Stimulated activated CD4-positive, alpha-beta T cell treated with anti-CD3 and anti-CD28 coated beads, Interleukin-15, amount 100 ng/mL, for 48 hours (primary cell): ENCODE measurements at regions not wholly inside any gene's neighbourhood (a gene's known extent, or its start where the extent isn't known, plus 50 kb on each side); places are given as distances from the start of the nearest gene placed in this dataset.
"Not testable (repeated sequence)": the region's sequence is repeated elsewhere in the genome, so short reads cannot be mapped to it uniquely, and the experiment has no call there.

Experiments used
- DNase-seq, 2 donors: peaks; one replicate each; pipeline ENCODE4 v3.0.0-alpha.2; 2020; ENCODE audit warnings: low read depth in 2 of 2

DNA sequence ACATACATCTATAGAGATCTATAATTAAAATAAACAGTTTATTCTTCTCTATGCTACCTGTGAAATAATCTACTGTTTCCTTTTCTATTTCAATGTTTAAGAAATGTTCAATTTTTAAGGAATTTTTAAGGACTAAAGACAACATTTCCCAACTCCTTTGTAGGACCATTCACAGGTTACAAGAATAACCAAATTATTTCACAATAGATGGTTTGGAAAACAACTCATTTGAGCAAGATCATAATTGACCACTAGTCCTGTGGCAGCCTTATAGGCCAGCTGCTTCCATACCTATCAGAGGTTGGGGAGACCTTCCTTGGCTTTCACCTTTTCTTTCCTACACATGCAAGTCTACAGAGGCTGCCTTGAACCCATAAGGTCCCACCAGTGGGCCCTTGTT, 193.7 kb downstream of the TTC39B start:
- no peak for DNase-seq

DNA sequence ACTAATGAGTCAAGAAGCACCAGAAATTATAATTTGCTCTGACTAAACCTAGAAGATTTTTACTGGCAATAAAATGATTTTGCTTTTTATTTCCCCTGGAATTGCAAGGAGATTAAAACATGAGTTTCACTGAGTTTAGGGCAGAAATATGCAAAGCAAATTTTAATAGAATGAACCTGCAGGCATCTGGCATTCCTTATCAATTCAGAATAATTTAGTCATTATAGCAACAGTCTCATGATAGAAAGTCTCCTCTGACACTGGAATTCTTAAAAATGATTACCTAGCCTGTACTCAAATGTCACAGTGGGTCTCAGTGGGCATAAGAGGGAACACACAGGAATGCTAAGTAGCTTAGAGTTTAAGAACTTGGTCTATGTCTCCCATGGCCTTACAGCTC, 195.9 kb downstream of the TTC39B start:
- no peak for DNase-seq

DNA sequence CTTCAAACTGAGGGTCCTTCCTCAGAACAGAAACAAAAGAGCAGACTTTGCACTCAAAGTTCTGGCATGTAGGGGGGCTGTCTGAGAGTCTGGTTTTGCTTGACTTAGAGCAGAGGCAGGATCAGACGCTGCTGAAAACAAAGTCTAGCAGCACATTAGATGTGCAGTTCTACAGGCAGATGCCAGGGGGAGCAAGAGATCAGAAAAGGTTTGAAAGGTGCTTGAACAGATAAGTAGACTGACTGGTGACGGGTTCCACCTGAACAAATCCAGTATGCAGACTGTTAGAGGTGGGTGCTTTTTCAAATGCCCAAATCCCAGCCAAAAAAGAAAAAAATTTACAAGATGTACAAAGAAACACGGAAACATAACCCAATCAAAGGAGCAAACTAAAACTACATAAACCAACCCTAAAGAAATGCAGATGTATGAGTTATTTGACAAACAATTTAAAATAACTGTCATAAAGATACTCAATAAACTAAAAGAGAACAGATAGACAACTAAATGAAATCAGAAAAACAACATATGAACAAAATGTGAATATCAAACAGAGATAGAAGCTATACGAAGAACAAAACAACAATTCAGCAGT, 194.7 kb upstream of the FREM1 start:
- peak in 1 of 2 donors; percentile 14 for DNase-seq

DNA sequence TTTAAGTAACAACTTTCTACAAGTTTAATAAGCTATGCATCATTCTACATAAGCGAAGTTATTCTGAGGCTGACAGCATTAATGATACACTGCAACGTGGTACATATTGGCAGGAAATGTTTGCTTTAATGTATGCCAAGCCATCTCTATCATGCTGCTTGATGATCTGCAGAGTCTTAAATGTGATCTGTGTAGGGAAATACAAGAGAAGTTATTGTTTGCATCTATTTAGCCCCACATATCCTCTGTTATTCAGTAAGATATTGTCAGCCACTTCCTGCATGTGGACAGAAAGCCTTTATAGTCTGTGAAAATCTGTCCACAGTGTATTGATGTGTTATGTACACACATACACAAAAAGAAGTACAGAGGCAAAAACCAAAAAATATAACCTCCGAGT, 193.1 kb upstream of the FREM1 start:
- no peak for DNase-seq

DNA sequence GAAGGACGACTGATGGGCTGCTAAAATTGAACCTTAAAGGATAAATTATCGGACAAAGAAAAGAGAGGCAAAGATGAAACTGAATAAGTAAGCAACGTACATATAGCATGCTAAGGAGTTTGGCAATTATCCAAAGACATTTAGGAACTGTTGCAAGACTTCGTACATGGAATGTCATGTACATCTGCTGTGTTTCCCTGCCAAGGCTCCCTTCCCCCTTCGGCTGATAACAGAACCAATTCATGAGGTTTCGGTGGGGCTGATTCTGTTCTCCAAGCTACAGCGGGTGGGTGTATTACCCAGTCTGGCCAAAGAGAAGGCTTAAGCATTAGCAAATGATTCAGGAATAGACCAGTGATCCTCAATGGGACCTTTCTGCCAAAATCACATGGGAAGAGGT, 190.9 kb upstream of the FREM1 start:
- no peak for DNase-seq

DNA sequence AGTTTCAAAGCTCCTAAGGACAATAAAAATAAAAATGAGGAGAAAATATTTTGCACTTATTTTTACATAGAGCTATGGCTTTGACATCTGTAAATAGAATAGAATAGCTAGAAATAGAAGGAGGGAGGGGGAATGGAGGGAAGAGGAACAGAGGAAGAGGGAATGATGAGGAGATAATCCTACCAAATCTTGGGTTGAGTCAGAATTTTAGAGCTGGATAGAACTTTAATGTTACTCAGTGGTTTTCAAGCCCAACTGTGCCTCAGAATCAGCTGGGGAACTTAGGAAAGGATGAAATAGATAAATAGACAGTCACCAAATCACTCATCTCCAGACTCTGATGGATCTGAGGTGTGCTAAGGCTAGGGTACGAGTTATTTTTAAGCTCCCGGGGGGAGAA, 190.3 kb upstream of the FREM1 start:
- no peak for DNase-seq

DNA sequence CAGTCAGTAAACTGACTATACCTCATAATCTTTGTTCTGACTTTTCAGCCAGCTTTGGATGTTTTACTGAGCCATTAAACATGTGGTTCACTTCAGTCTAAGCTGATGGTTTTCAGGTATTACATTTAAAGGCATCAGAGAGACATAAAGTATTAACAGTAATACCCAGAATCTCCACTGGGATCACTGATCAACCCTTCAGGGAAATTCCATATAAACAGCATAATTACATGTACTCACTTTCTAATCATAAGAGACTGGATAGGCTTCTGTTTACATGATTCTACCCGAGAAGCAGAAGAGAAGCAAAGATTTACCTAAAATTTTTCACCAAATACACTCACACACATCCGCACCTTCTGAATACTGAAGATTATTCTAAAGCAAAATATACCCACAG, 186.7 kb upstream of the FREM1 start:
- DNase-seq, result no peak

DNA sequence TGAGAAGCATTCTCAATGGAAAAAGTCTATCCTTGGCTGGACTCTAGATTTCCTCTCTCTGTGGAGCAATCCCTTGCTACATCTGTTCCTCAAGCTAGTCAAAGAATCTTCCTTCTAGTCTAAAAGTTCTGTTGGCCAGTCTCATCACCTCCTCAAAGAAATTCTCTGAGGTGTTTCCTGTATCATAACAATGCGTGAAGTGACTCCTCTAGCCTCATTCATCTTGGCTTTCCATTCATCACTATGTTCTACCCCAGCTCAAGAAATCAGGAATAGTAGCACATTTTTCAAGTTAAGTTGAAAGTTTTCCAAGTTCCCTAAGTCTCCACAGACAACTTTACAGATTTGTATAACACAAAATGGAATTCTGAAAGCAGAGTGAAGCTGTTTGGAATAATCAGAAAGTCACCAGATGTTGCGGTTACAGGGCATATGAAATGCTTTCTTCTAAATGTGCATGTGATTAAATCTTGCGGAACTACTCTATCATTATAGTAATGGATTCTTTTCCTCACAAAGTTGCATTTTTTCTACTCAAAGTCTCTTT, 176.6 kb upstream of the FREM1 start:
- no peak for DNase-seq

DNA sequence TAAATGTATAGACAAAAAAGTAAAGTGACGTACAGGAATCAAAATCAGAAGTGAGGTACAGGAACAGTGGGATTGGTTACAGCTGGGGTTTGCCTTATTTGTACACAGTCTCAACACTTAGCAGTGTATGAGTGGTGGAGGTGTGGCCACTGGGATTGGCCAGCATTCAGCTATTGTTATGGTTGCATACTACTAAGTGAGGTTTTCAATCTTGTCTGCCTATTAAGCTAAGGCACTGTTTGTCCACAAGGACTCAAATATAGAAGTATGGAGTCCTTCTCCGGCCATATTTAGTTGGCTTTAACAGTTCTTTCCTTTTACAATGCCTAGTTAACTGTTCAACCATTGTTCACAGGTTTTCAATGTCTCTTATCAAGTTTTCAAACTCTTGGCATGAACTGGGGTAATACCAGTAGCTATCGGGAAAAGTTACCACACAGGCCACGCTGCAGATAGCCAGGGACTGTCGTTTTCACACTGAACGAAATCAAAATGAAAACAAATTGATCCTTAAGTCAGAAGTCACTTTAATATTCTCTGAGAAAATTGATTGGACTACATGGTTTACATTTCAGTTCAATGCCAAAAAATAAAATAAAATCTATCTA, 176.0 kb upstream of the FREM1 start:
- DNase-seq, result no peak

DNA sequence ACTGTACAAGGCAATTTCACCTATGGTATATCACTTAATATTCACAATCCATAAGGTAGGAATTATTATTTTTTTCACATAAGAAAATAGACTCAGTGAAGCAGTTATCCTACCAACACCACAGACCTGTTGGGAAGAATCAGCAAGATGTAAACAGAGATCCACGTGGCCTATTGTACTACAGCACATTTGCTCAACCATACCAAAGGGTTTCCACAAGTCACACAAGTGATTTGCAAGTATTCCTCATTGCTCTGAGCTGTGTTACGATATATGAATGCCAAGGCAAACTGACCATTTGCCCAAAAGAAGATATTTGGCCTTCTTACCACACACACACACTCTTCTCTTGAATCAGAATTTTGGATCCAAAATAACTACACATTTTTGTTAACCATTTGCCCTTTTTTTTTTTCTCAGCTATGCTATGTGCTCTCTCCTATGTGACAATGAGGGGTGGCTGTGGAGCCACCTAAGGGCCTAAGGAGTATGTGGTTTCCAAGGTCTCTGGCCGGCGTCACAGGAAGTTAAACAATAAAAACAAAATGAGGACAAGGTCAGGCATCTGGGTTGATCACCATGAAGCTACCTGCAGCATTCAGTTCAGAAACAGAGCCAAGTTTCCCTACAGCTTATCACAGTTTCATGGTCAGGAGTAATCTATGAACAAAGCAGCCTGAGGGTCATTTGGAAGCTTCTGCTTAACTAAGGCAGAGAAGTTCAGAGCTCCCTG, 171.0 kb upstream of the FREM1 start:
- no peak for DNase-seq

DNA sequence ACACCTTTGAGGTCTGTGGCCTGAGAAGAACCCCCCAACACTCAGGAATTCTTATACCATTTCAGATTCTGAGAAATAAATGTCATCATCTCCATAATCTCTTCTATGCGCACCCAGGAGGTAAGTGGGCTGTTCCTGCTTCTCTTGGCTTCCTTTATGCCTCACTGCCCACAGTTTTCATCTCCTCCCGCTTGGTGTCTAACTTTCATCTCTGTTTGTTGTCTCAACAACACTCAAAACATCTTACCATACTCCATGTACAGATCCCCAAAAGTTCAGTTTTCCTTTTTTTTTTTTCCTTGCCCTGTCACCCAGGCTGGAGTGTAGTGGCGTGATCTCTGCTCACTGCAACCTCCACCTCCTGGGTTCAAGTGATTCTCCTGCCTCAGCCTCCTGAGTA, 170.2 kb upstream of the FREM1 start:
- DNase-seq, result no peak

DNA sequence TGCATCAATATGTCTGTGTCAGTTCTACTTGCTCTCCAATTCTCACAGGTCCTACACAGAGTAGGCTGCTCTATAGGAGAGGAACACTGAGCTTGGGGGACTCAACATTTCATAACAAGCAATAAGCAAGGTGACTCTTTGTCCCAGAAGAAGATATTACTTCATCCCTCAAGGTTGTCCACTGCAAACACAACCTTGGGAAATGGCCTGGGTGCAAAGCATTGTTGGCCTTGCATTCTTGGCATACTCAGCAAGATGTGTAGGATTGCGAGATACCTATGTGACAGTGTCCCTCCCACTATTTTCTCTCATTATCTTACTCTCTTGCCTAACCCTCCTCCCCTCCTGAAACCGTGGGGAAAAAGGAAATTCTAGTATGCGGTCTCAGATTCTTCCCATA, 169.8 kb upstream of the FREM1 start:
- DNase-seq, result no peak

DNA sequence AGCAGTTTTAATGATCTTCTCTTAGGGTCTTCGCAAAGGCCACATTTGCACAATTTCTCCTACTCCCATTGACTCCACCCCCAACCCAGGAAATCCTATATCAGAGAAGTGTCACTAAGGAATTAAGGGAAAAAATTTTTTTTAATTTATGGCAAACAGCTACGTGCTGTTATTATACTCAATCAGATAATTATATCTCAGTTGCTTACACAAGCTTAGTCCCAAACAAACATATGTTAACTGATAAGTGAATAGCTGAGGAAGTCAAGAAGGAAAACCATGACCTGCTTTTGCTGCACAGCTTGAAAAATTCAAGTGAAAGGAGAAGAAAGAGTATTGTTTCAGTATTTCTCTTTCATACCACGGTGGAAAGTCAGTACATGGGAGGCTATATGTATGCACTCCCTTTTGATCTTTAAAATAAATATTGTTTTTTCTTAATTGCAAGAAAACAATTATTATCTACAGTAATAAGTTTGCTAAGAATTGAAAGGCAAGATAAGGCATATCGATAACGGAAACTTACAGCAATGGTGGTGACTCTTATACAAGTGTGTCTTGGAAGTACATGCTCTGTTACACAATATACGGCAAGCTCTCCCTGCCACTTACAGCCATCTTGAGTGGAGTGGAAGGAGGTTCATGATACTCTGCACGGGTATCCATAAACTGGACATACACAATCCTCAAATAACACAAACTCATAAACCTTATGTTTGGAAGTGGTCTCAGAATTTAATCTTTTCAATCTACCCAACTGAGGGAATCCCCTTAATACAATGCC, 167.9 kb upstream of the FREM1 start:
- DNase-seq, result no peak

DNA sequence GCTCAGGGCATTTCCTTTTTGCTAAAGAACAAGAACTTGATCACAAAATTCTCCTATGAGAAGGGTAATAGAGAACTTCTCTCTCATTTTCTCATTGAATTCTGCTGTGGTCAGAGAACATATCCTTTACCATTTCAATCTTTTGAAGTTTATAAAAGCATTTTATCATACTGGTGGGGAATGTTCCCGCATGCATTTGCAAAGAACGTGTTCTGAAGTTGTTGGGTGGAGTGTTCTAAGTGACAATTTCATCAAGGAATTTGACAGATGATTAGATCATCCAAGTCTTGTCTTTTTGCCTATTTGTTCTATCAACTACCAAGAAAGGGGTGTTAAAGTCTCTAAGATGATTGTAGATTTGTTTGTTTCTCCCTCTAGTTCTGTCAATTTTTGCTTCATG, 163.4 kb upstream of the FREM1 start:
- DNase-seq, result no peak

DNA sequence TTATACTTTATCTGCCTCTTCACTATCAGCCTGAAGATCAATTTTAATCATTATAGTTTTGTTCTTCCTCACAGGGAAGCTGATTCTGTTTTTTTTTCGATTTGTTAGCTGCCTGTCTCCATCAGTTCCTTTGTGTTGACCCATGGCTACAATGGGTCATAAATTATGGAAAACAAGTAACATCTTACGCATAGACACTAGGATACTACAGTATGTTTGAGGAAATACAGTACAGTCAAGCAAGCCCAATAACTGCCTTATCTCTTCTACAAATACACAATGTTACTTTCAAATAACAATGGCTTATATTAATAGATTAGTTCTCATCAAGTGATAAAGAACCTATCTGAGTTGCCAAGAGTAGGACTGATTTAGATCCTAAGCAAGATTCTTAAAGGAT, 160.5 kb upstream of the FREM1 start:
- no peak for DNase-seq

DNA sequence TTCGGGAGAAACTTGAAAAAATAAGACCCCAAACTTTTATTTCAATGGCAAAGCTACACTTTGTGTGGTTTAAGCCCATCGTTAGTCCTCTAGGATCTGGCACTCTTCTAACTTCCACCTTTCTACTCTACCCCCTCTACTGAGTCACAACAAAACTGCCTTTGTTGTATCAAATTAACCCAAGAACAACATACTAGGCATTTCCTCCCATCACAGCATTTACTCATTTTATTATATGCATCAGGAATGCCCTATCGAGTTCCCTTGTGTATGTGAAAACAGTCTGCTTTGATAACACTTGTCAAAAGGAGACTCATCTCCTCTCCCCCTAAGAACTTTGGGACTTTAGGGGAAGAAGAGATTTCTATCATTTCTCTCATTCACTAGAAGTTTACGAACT, 158.9 kb upstream of the FREM1 start:
- no peak for DNase-seq

DNA sequence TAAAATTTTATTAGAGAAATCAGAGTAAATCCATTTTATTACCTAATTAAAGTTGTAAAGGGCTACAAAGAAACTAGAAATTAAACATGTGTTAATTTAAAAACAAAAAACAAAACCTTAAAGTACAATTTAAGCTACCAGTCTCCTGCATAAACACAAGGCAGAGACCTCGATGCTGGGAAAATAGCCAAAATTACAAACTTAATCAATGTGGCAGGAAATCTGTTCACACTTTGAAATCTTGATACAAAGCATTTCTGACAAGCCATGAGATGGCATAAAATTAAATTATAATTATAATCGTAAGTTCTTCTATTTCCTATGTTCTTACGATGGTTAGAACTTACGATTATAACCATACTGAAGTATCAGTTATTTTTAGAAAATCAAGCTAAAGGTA, 158.0 kb upstream of the FREM1 start:
- DNase-seq, result no peak

DNA sequence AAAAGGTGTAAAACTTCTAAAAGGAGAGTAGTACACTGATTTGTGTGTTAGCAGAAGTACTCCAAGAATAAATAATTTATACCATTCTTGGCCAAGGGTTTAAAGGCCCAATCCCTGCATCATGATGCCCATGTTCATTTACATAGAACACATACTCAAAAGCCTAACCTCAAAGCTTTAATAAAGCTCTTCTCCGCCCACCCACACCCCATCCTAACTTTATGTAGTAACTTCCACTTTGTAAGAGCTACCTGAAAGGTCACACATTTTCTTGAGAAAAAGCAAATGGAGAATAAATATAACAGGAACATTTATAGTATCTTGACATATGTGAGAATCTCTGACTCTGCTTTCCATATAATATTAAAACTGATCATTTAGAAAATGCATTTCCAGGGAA, 148.8 kb upstream of the FREM1 start:
- DNase-seq, result no peak

DNA sequence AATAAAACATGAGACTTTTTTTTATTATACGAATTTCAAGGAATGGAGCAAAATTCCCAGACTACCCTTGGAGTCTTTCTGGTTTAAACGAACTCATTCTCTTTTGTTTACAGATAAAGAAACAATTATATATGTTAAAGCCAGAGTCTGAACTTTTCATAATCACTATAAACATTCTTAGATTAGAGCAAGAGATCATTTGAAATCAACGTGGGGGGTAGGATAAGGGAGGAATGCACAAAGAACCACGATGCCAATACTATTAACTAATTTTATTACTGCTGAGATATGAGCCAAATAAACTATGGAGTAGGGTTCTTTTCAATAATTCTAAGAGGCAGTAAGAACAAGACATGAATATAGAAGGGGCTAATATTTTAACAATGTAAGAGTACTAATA, 148.0 kb upstream of the FREM1 start:
- DNase-seq, result no peak

DNA sequence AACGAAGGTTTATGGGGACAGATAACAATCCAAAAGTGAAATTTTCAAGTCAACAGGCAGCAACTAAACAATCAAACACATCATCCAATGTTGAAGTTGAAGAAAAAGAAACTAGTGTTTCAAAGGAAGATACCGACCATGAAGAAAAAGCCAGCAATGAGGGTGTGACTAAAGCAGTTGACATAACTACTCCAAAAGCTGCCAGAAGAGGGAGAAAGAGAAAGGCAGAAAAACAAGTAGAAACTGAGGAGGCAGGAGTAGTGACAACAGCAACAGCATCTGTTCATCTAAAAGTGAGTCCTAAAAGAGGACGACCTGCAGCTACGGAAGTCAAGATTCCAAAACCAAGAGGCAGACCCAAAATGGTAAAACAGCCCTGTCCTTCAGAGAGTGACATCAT, 145.1 kb upstream of the FREM1 start:
- not testable (repeated sequence) for DNase-seq

DNA sequence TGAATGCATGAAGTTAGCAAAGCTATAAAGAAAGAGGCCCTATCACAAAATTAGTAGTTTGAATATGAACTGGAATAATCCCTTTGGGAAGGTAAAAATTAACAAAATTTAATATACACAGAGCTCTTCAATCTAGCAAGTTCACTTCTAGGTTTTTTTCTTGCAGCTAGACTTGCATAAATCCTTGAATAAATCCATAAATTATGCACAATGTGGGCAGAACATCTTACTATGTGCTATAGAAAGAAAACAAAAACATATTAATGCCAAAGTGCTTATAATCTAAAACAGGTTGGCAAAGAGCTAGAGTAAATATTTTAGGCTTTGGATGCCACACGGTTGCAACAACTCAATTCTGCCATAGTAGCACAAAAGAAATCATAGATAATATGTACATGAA, 138.5 kb upstream of the FREM1 start:
- DNase-seq, result no peak

DNA sequence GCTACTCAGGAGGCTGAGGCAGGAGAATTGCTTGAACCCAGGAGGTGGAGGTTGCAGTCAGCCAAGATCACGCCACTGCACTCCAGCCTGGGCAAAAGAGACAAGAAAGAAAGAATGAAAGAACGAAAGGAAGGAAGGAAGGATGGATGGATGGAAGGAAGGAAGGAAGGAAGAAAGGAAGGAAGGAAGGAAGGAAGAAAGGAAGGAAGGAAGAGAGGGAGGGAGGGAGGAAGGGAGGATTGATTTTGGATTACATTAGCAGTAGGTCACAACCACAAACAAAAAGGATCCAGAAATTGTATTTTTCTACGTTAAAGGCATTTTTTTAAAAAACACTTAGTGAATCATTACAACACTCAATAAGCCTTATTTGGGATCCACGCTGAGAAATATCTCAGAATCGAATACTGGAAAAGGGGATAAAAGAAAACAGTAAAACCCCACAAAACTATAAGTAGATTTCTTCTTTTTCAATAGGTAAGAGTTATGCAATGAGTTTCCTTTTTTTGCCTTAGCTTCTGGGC, 136.9 kb upstream of the FREM1 start:
- no peak for DNase-seq
